ENCODE measurements at regions not wholly inside any gene's neighbourhood (a gene's known extent, or its start where the extent isn't known, plus 50 kb on each side); places are given as distances from the start of the nearest gene placed in this dataset.

DNA sequence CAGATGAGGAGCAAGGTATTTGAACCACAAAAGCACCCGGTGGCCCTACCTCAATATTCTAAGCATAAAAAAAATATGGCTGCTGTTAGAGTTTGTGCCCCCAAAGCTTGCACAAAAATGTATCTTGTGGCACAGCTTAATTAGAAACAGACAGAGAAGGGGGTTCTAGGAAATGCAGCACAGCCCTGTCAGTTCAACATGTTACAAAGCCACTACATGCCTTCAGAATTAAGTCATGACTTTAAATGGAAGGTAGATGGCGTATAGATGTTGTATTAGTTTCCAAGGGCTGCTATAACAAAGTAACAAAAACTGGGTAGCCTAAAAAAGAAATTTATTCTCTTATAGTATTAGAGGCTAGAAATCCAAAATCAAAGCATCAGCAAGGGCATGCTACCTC, 703.8 kb downstream of the DIAPH3 start:
- Histone ChIP-seq H3K79me2 (ENCODE audit: insufficient read depth, low read length) (no peaks in the 10 kb centered on the region), H4K20me1 (ENCODE audit: insufficient read depth, low read length) (no peaks in the 10 kb centered on the region), H3K36me3 (replicated peaks in 1 of 2; ENCODE audit: control insufficient read depth in 1 of 2, insufficient read depth in 2 of 2, low read length in 2 of 2) (no peaks in the 10 kb centered on the region), H2AFZ (ENCODE audit: low read length) (no peak overlapping the region), H3K9ac (ENCODE audit: insufficient read depth, low read depth, low read length) (no peak overlapping the region), H3K4me2 (ENCODE audit: low read depth, low read length) (no peak overlapping the region), H3K4me1 (ENCODE audit: insufficient read depth, low read length) (no peaks in the 10 kb centered on the region), H3K9me3 (ENCODE audit: low read length) (no peaks in the 10 kb centered on the region), H3K27ac (ENCODE audit: extremely low read length, insufficient read depth, low read length) (no peak overlapping the region), H3K4me3 (replicated peaks in 1 of 3; ENCODE audit: insufficient read depth in 1 of 3, low read depth in 2 of 3, low read length in 3 of 3) (no peak overlapping the region), H3K27me3 (ENCODE audit: control insufficient read depth in 1 of 2, insufficient read depth in 2 of 2, low read length in 2 of 2) (no peaks in the 10 kb centered on the region)
- in situ Hi-C loops (cut with HindIII; ENCODE audit: extremely low pct_ligation_motif_present, low pct_unique_long_range_greater_than_20kb) (no loop called here), intact Hi-C loops (cut with micrococcal nuclease; ENCODE audit: unreplicated experiment) (no loop called here)
- DNase-seq (ENCODE audit: low spot score): no peak
- ChIA-PET POLR2A (no interaction called here), CTCF (ENCODE audit: low intra/inter-chr PET ratio, low total read pairs) (no interaction called here)
- no TSS peak for BruUV-seq (replicated peaks)
- 14% methylated on average over 2 of the region's 2 CpGs for WGBS (ENCODE audit: low lambda C conversion rate)
- ATAC-seq: no peak
- no peak for FAIRE-seq
- TF ChIP-seq HMG20A (CRISPR knock-in tag; IDR thresholded peaks at IDR 0.05; ENCODE audit: borderline replicate concordance): no peak
- TF ChIP-seq TSC22D2 (CRISPR knock-in tag; IDR thresholded peaks at IDR 0.05; ENCODE audit: borderline replicate concordance): no peak
- no peak for TF ChIP-seq ZNF569 (CRISPR knock-in tag; IDR thresholded peaks at IDR 0.05; ENCODE audit: borderline replicate concordance)
- TF ChIP-seq TBX3 (IDR thresholded peaks at IDR 0.05; ENCODE audit: borderline replicate concordance): no peak
- TF ChIP-seq, protein P1, sequence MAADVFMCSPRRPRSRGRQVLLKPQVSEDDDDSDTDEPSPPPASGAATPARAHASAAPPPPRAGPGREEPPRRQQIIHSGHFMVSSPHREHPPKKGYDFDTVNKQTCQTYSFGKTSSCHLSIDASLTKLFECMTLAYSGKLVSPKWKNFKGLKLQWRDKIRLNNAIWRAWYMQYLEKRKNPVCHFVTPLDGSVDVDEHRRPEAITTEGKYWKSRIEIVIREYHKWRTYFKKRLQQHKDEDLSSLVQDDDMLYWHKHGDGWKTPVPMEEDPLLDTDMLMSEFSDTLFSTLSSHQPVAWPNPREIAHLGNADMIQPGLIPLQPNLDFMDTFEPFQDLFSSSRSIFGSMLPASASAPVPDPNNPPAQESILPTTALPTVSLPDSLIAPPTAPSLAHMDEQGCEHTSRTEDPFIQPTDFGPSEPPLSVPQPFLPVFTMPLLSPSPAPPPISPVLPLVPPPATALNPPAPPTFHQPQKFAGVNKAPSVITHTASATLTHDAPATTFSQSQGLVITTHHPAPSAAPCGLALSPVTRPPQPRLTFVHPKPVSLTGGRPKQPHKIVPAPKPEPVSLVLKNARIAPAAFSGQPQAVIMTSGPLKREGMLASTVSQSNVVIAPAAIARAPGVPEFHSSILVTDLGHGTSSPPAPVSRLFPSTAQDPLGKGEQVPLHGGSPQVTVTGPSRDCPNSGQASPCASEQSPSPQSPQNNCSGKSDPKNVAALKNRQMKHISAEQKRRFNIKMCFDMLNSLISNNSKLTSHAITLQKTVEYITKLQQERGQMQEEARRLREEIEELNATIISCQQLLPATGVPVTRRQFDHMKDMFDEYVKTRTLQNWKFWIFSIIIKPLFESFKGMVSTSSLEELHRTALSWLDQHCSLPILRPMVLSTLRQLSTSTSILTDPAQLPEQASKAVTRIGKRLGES (CRISPR knock-in tag; IDR thresholded peaks at IDR 0.05; ENCODE audit: borderline replicate concordance): no peak
- TF ChIP-seq ZNF230 (CRISPR knock-in tag; IDR thresholded peaks at IDR 0.05): no peak
- TF ChIP-seq PHB2 (IDR thresholded peaks at IDR 0.05; ENCODE audit: partially characterized antibody): no peak
- TF ChIP-seq TGIF2 (CRISPR knock-in tag; IDR thresholded peaks at IDR 0.05): no peak
- TF ChIP-seq ETV6 (CRISPR knock-in tag; conservative IDR thresholded peaks at IDR 0.05): no peak
- TF ChIP-seq ZNF234 (CRISPR knock-in tag; conservative IDR thresholded peaks at IDR 0.05): no peak
- TF ChIP-seq, protein P2, sequence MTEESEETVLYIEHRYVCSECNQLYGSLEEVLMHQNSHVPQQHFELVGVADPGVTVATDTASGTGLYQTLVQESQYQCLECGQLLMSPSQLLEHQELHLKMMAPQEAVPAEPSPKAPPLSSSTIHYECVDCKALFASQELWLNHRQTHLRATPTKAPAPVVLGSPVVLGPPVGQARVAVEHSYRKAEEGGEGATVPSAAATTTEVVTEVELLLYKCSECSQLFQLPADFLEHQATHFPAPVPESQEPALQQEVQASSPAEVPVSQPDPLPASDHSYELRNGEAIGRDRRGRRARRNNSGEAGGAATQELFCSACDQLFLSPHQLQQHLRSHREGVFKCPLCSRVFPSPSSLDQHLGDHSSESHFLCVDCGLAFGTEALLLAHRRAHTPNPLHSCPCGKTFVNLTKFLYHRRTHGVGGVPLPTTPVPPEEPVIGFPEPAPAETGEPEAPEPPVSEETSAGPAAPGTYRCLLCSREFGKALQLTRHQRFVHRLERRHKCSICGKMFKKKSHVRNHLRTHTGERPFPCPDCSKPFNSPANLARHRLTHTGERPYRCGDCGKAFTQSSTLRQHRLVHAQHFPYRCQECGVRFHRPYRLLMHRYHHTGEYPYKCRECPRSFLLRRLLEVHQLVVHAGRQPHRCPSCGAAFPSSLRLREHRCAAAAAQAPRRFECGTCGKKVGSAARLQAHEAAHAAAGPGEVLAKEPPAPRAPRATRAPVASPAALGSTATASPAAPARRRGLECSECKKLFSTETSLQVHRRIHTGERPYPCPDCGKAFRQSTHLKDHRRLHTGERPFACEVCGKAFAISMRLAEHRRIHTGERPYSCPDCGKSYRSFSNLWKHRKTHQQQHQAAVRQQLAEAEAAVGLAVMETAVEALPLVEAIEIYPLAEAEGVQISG (CRISPR knock-in tag; IDR thresholded peaks at IDR 0.05): no peak
- no peak for TF ChIP-seq ZNF556 (CRISPR knock-in tag; IDR thresholded peaks at IDR 0.05; ENCODE audit: borderline replicate concordance)
- no peak for TF ChIP-seq EEA1 (CRISPR knock-in tag; IDR thresholded peaks at IDR 0.05; ENCODE audit: borderline replicate concordance)
- TF ChIP-seq SRSF4 (IDR thresholded peaks at IDR 0.05; ENCODE audit: low read depth, low read length, poor library complexity, severe bottlenecking): no peak
- TF ChIP-seq, protein P3, sequence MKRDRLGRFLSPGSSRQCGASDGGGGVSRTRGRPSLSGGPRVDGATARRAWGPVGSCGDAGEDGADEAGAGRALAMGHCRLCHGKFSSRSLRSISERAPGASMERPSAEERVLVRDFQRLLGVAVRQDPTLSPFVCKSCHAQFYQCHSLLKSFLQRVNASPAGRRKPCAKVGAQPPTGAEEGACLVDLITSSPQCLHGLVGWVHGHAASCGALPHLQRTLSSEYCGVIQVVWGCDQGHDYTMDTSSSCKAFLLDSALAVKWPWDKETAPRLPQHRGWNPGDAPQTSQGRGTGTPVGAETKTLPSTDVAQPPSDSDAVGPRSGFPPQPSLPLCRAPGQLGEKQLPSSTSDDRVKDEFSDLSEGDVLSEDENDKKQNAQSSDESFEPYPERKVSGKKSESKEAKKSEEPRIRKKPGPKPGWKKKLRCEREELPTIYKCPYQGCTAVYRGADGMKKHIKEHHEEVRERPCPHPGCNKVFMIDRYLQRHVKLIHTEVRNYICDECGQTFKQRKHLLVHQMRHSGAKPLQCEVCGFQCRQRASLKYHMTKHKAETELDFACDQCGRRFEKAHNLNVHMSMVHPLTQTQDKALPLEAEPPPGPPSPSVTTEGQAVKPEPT (CRISPR knock-in tag; IDR thresholded peaks at IDR 0.05; ENCODE audit: low read depth): no peak

All from HepG2 (cell line).